Urinary bladder (tissue), 3 donors: ENCODE measurements at regions not wholly inside any gene's neighbourhood (a gene's known extent, or its start where the extent isn't known, plus 50 kb on each side); places are given as distances from the start of the nearest gene placed in this dataset.

Experiments used
- DNase-seq: peaks from one replicate; pipeline ENCODE4 v3.0.0-alpha.2; 2015; ENCODE audit errors: extremely low spot score
- H3K27ac ChIP-seq: one replicate; pipeline ENCODE4 v1.5.1; 2013; ENCODE audit warnings: low read depth, mild to moderate bottlenecking, moderate library complexity
- H3K36me3 ChIP-seq: one replicate; pipeline ENCODE4 v1.6.1; 2013; ENCODE audit warnings: mild to moderate bottlenecking, moderate library complexity; ENCODE audit not compliant: insufficient read depth
- H3K4me1 ChIP-seq: one replicate; pipeline ENCODE4 v1.6.1; 2013; ENCODE audit warnings: mild to moderate bottlenecking, moderate library complexity; ENCODE audit not compliant: insufficient read depth
- H3K4me3 ChIP-seq: one replicate; pipeline ENCODE4 v1.5.1; 2013; ENCODE audit warnings: low read depth, low read length
- WGBS: extraction: QIAGEN DNeasy Blood & Tissue Kit; methylation state at CpG from one replicate; pipeline ENCODE4 v1.1.7; 2013; 5-methylcytosine and 5-hydroxymethylcytosine counted together
- donor health status: healthy with polysubstance abuse.
- donor health status: healthy.

DNA sequence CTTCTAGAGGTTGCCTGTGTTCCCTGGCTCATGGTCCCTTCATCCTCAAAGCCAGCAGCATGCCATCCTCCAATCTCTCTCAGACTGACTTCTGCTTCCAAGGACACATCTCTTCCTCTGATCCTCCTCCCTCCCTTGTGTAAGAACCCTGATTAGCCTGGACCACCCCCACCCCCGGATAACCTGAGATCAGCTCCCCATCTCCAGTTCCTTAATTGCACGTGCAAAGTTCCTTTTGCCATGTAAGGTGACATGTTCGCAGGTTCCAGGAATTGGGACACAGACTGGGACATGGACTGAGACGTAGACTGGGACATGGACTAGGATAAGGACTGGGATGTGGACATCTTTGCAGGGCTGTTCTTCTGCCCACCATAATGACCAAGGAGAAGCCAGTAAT lies 925.3 kb downstream of the TBC1D22A start:
- WGBS, result 89% methylated on average over 4 of the region's 4 CpGs
- Histone ChIP-seq H3K36me3 (no peaks in the 10 kb centered on the region), H3K4me3 (no peak overlapping the region), H3K4me1 (no peaks in the 10 kb centered on the region), H3K27ac (no peak overlapping the region)
- no peak for DNase-seq

DNA sequence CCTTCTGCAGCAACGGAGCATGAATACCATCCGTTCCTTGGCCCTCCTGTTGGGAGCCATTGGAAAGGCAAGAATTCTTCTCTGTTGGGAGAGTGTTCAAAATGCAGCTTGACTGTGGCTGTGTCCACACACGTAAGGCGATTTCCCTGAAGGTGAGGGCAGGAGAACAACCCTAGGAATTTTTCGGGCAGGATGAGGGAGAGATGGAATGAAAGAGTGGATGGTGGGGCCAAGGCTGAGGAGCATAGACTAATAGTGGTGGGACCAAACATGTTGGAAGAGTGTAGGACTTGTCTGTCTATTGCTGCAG lies 924.9 kb downstream of the TBC1D22A start:
- H3K36me3 ChIP-seq, result no peaks in the 10 kb centered on the region
- no peak for DNase-seq
- WGBS, result 84% methylated on average over 5 of the region's 5 CpGs
- no peaks in the 10 kb centered on the region for H3K4me1 ChIP-seq
- no peak overlapping the region for H3K27ac ChIP-seq
- no peak overlapping the region for H3K4me3 ChIP-seq

DNA sequence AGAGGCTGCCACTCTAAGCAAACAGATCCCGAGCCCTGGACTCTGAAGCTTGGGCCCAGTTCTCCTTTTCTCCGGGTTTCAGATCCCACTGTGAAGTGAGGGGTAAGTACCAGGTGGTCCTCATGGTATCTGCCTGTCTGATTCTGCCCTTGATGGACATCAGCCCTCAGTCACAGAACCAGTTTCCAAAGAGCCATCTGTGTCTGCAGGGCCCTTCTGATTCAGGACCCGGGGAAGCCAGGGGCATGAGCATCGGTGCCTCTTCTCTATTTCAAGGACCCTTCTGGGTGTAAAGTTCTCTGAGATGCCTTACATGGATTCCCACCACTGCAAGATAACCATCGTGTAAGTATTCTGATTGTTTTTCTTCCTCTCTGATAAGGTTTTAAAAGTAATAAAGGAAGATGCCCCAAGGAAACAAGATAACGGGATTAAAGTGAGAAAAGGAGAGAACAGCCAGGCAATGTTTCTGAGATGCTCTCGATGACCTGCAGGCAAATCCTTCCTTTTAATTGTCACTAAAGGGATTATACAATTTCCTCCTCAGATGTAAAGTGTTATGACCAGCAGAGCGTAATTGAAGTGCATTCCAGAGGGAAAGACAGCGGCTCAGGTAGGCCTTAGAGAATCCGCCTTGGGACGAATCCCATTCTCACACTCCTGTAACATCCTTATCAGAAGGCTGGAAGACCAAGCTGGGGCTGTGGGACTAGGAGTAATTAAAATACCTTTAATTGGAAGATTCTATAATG lies 924.3 kb downstream of the TBC1D22A start:
- Histone ChIP-seq H3K4me1 (no peaks in the 10 kb centered on the region), H3K36me3 (no peaks in the 10 kb centered on the region), H3K4me3 (no peak overlapping the region), H3K27ac (no peak overlapping the region)
- no peak for DNase-seq
- whole genome bisulfite sequencing, result 67% methylated on average over 11 of the region's 11 CpGs

DNA sequence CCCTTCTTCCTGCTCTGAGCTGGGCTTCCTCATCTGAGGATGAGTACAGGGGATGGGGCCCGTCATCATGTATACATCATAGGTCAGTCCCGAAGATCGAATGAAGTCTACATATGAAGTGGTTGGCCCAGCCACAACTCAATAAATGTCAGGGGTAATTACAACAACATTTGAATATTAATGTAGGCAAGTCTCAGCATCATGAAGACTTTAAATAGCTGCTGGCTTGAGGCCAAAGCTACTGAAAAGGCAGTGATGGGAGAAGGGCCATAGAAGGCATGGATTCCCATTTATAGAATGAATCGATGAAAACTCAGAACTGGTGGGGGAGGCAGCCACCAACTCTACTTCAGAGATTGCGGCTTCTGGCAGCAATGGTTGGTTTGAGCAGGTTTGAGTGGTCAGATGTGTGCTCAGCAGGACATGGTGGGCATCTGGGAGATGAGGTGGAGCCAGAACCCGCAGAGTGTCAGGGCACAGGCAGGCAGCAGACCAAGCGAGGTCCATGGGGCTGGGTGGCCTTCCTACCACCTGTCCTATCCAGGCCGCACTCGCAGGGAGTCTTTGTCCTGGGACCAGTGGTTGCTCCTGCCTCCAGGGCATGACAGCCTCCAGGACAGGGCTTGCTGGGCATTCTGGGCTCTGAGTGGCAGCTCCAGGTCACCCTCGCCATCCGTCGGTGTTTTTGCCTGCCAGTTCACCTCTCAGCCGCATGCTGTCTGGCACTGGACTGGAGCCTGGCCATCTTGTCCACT lies 919.1 kb downstream of the TBC1D22A start:
- no peak for DNase-seq
- no peak overlapping the region for H3K4me3 ChIP-seq
- H3K4me1 ChIP-seq, result no peaks in the 10 kb centered on the region
- WGBS, result 92% methylated on average over 13 of the region's 13 CpGs
- H3K36me3 ChIP-seq, result no peaks in the 10 kb centered on the region
- no peak overlapping the region for H3K27ac ChIP-seq

DNA sequence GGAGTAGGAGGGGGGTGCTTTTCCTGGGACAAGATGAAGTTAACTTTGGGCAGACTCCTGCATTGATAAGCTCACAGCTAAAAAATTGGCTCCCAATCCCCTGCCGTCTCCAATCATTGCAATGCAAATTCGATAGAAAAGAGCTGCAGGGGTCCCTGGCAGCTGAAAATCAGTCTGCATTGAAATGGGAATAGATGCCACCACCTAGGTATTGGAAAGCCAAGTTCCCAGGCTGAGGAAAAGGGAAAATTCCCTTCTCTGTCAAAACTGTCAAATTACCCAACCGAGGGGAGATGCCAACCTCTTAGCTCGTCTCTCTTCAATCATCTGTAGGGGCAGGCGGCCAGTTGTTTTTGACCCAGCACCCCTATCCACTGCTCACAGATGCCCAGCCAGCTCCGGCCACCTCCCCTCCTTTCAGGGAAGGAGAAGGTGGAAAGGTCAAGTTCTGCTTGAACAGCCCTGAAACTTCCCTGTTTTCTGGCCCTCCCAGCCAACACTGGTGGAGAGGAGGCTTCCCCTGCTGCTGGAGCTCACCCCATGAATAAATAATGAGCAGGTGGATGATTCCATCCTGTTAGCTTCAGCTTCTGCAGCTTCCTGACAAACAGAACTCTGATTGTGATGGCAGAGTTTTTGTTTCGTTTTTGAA lies 916.3 kb downstream of the TBC1D22A start:
- no peak for DNase-seq
- Histone ChIP-seq H3K4me1 (no peaks in the 10 kb centered on the region), H3K27ac (no peak overlapping the region), H3K4me3 (no peak overlapping the region), H3K36me3 (no peaks in the 10 kb centered on the region)
- 47% methylated on average over 7 of the region's 7 CpGs for WGBS

DNA sequence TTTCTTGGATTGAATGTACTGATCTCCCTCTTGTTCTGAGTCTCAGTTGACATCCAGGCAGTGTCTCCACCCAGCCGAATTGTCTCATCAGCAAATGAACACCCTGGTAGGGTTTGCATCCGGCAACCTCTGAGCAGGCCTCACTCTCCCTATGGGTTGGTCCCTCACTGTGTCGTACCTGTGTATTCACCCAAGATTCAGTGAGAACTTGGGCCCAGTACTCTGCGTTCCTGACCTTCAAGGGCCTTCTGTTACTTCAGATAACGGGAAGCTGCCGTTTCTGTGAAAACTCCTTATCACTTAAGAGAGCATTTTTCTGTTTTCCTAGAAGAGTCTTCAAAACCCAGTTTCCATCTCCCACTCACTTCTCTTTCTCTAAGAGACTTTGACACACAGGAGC lies 915.6 kb downstream of the TBC1D22A start:
- Histone ChIP-seq H3K27ac (no peak overlapping the region), H3K4me1 (no peaks in the 10 kb centered on the region), H3K36me3 (no peaks in the 10 kb centered on the region), H3K4me3 (no peak overlapping the region)
- WGBS, result 65% methylated on average over 6 of the region's 6 CpGs
- no peak for DNase-seq

DNA sequence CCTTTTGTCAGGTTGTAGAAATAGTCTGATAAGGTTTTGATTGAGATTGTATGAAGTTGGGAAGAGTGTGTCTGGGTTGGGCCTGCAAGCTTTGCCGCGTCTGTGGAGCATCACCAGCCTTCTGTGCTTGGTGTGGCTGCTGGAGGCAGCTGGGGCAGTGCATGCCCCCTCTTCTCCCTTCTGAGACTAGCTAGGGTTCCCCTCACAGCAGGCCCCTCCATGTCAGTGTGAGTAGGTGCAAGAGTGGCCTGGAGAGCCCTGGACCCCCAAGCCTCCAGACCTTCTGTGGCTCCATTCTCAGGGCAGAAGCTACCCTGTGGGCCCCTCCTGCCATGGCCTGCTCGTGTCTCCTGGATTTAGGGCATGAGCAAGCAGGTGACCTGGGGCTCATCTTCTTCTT lies 914.2 kb downstream of the TBC1D22A start:
- H3K36me3 ChIP-seq, result no peaks in the 10 kb centered on the region
- H3K4me1 ChIP-seq, result no peaks in the 10 kb centered on the region
- no peak overlapping the region for H3K27ac ChIP-seq
- WGBS, result 79% methylated on average over 3 of the region's 3 CpGs
- H3K4me3 ChIP-seq, result no peak overlapping the region
- no peak for DNase-seq

DNA sequence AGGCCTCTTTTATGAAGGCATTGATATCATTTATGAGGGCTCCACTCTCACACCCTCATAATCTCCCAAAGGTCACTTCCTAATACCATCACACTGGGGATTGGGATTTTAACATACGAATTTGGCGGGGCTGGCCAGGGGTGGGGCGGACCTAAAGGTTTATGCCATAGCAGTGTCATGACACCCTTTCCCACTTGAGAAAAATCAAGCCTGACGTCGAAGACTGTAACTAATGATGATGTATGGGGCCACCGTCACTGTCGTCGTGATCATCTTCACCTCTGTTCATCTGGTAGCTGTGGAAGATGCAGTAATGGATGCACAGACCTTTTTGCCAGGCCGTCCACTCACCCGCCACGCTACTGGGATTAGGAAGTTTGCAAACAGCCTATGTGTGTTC lies 912.1 kb downstream of the TBC1D22A start:
- H3K36me3 ChIP-seq, result no peaks in the 10 kb centered on the region
- H3K27ac ChIP-seq, result no peak overlapping the region
- 85% methylated on average over 11 of the region's 11 CpGs for WGBS
- no peak overlapping the region for H3K4me3 ChIP-seq
- DNase-seq, result no peak
- H3K4me1 ChIP-seq, result no peaks in the 10 kb centered on the region

DNA sequence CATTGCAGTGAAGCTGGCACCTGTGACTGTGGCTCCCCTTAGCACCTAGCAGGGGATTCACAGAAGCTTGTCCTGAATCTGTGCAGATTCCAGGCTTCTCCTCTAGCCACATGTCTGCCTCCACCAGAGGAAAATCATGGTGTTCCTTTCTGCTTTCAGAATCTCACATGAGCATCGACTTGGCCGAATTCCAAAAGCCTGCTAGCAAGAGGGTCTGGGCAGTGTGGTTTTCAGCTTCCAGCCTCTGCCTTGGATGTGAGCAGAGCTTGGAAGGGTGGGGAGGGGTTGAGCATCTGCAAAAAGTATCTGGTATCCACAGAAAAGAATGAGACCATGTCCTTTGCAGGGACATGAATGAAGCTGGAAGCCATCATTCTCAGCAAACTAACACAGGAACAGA lies 911.1 kb downstream of the TBC1D22A start:
- no peaks in the 10 kb centered on the region for H3K4me1 ChIP-seq
- no peak overlapping the region for H3K27ac ChIP-seq
- DNase-seq, result no peak
- 71% methylated on average over 2 of the region's 2 CpGs for WGBS
- no peaks in the 10 kb centered on the region for H3K36me3 ChIP-seq
- no peak overlapping the region for H3K4me3 ChIP-seq

DNA sequence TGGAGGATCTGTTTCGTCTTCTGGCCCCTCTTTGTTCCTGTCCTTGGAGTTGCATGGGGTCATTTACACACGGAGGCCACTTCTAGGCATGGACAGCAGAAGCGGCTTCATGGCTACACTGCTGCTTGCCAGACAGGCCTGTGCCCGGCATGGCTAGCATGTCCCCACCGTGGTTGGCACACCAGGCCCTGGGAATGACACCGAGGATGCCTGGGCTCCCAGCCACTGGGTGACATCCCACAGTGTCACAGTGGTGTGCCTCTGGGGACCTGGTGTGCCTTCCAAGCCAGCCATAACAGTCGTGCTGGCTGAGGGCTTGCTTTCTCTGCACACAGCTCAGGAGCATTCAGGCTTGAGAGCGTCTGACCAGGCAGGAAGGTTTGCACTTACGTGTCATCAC lies 910.1 kb downstream of the TBC1D22A start:
- DNase-seq, result no peak
- H3K36me3 ChIP-seq, result no peaks in the 10 kb centered on the region
- H3K27ac ChIP-seq, result no peak overlapping the region
- 88% methylated on average over 9 of the region's 9 CpGs for WGBS
- H3K4me1 ChIP-seq, result no peaks in the 10 kb centered on the region
- H3K4me3 ChIP-seq, result no peak overlapping the region

DNA sequence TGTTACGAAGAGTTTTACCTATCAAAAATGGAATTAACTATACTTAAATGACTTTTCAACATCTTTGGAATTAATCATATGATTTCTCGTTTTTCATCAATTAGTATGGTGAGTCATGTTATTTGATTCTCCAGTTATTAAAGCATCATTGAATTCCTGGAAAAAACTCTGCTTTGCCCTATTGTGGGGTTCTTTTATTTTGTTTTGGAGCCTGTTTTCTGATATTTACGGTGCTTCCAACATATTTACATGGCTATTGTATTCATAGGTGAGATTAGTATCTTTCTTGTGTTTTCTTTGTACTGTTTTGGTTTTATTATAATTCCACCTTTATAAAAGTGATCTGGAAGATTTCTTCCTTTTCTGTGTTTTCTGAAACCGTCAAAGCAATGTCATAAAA lies 902.7 kb downstream of the TBC1D22A start:
- Histone ChIP-seq H3K4me1 (no peaks in the 10 kb centered on the region), H3K36me3 (no peaks in the 10 kb centered on the region), H3K4me3 (no peak overlapping the region), H3K27ac (no peak overlapping the region)
- 69% methylated on average over 4 of the region's 4 CpGs for WGBS
- no peak for DNase-seq

DNA sequence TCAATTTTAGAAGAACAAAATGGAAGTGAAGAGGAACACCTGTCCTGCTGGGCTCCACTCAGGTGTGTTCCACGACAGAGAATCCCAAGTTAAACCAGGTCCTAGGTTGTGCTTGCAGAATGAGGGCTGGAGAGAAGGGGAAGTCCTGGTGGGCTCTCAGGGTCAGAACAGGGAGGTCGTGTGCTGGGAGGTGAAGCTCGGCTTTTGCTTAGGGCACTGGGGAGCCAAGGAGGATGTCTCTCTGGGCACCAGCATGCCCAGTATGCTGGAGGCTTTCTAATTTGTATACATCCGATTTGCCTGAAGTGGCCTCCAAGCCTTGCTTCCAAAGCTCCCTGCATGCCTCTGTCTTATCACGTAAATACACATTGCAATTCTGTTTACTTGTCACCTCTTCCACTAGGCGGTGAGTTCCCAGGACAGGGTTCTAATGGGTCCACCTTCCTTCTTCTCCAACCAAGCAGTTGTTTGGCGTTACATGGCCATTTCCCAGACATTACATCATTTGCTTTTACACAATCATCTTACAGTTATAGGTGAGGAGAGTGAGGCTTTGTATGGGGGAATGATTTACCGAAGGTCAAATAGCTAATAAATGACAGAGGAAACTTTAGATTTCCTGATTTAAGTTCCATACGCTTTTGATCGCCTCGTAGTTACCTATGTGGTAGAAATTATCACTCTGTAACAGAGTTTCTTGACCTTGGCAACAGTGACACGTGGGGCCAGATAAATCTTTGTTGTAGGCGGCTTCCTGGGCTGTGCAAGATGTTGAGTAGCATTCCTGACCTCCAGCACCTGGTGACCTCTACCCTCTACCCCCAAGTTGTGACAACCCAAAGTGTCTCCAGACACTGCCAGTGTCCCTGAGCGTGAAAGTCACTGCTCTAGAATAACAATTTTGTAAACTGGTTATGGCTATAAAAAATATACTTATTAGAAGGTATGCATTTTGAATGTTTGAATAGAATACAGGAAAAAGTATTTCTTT lies 901.5 kb downstream of the TBC1D22A start:
- no peak overlapping the region for H3K27ac ChIP-seq
- H3K4me3 ChIP-seq, result no peak overlapping the region
- H3K36me3 ChIP-seq, result no peaks in the 10 kb centered on the region
- WGBS, result 86% methylated on average over 14 of the region's 14 CpGs
- no peaks in the 10 kb centered on the region for H3K4me1 ChIP-seq
- no peak for DNase-seq

DNA sequence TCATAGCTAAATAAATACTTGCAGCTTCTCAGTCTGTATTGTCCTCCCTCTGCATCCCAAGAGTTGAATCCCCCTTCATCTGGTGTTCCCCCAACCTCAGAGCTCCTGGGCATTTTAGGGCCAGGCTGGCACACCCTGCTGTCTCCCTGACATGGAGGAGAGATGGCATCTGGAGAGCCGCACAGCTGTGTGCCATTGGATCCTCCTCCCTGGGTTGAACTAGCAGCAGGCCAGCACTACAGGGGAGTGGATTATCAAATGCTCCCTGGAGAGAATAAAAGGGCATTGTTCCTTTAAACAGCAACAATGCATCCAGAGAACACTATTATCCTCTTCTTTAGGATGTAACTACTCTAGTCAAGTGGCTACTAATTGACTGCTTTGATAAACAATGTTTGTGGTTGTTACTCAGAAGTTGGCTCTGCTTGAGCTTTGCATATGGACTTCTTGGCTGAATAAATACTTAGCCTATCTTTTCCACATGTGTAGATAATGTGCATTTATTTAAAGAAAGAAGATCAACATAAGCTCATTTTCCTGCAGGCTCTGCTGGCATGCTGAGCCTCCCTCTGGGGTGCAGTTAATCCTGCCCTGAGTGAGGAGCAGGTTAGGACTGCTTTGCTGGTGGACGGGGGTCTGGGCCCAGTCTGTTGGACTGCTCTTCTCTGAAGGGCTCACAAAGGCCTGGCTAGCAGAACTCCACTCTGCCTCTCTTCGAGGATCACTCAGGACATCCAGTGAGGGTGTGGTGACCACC lies 897.2 kb downstream of the TBC1D22A start:
- Histone ChIP-seq H3K36me3 (no peaks in the 10 kb centered on the region), H3K27ac (no peak overlapping the region), H3K4me1 (no peaks in the 10 kb centered on the region), H3K4me3 (no peak overlapping the region)
- DNase-seq, result no peak
- WGBS, result 37% methylated on average over 3 of the region's 3 CpGs
